ENCODE measurements at regions not wholly inside any gene's neighbourhood (a gene's known extent, or its start where the extent isn't known, plus 50 kb on each side); places are given as distances from the start of the nearest gene placed in this dataset.

DNA sequence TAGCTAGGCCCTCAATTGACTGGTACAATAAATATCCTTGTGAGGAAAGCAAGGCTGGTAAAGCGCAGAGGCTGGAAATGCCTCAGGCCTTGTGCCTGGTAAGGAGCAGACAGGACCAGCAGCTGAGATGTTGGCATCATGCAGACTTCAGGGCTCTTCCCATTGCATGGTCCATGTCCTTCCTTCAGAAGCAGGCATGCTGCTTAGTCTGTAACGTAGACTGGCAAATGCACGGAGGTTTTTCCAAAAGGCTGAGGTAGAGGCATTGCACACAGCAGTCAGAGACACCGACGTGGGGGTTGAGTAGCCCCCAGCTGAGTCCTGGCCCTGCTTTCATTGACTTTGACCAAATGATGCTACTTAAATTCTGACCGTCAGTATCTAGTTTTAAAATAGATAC lies 87.1 kb downstream of the ADRB2 start:
- DNase-seq (ENCODE audit: low spot score) = no peak

DNA sequence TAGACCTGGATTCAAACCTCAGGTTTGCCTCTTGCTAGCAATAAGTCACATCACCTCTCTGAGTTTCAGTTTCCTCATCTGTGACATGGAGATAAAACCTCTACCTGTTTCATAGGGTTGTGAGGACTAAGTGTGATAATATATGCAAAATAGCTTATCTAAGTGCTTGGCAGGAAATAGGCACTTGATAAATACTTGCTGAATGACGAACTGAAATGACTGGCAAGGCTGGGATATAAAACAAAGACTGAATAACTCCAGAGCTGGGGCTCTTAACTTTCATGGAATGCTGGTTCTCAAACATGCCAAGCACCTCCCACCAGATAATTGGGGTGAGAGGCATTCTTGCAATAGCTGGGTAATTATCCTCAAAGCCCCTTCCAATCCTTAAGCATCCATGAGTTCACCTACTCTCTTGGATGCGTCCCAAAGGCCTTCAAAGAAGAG lies 87.6 kb downstream of the ADRB2 start:
- peak; percentile 26 for DNase-seq (ENCODE audit: low spot score)

DNA sequence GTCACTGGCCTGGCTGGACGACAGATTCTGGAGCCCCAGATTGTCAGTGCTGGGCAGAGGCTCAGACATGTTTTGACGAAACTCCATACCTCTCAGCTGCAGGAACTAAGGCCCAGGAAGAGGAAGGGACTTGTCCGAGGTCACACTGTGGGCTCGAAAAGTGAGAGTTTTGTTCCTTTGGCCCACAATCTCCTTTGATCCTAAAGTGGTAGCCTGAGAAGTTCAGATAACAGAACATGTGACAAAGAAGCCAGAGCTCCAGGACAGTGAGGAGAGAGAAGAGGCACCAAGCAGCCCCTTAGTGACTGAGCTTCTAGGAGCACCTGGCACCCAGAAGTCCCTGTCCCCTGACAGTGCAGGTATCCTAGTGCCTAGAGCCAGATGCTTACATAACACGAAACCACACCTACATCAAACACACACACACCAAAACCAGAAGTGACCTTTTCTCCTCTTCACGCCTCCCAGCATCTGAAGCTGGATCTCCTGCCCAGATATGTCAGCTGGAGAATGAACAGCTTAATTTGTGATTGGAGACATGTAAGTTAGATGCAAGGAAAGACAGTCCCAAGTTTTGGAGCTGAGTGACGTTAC lies 88.9 kb downstream of the ADRB2 start:
- DNase-seq (ENCODE audit: low spot score) = no peak

DNA sequence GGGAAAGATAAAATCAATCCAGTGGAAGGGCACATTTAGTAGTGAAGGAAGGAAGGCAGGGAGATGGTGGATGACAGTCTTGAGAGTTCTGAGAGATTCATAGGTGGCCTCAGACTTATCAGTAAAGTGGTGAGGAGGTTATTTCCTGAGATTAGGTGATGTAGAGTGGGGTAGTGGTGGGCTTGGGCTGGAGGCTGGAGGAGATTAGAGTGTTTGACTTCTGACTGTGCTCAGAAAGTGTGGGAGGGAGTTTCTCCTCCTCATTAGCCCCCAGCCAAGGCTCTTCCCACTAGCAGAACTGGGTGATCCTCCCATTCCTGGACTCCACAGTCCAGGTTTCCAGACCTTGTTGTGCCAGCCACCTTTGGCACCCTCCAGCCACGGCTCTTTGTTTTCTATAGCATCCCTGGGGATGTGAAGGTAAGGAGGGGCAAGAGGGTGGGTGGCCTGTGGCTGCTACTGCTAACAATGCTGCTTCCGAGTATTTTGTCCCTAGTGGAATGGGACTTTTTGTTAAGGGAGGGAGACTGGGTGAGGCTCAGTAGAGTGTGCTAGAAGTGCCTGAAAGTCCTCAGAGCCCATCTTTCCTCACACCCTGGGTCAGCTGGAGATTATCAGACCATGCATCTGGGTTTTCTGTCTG lies 94.4 kb downstream of the ADRB2 start:
- DNase-seq (ENCODE audit: low spot score) = no peak

DNA sequence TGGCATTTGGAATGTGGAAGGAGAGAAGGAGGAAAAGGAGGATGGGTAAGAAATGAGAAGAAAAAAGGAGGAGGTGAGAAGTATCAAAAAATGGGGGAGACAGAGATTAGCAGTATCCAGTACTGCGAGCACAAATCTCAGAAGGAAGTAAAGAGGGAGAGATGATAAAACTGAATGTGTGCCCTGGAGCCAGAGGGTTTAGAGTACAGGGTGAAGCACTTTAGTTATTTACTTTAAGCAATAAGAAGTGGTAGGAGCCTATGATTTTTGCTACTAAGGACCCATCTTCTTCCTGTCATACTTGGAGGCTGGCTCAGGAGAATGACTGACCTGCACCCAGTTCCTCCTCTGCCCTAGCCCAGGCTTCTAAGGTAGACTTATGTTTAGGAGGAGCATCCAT lies 94.9 kb downstream of the ADRB2 start:
- no peak for DNase-seq (ENCODE audit: low spot score)

DNA sequence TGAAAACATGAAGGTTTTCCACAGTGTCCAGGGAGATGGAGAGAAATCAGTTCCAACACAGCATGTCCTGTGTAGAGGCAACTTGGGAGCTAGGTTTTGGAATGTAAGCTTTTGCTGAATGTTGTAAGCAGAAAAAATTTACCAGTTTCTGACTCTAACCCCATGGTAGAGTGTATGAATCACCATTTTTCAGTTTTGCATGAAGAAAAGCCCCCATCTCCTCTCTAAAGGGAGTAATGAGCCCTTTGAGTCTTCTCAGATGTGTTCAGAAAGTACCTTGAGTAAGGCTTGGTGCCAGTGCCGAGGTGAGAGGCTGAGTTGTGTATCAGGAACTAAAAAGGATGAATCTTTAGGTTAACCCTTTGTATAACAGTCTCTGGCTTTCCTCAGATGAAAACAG lies 96.2 kb downstream of the ADRB2 start:
- DNase-seq (ENCODE audit: low spot score) = no peak

DNA sequence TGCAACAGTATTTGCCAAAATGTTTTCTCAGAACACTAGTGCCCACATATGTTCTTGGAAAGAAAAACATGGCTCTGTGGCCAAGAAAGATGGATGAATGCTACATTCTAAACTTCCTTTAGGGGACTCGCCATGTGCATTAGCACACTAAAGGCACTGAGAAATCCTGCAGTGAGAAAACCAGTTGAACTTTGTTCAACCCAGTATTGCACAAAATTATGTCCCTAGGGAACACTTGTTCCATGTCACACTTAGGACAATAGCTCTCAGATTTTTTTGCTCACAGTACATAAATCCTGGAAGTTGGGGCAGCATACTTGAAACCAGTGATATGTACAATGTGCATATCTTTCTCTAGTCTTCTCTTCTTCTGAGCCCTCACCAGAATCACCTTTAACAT lies 96.6 kb downstream of the ADRB2 start:
- DNase-seq (ENCODE audit: low spot score) = no peak

DNA sequence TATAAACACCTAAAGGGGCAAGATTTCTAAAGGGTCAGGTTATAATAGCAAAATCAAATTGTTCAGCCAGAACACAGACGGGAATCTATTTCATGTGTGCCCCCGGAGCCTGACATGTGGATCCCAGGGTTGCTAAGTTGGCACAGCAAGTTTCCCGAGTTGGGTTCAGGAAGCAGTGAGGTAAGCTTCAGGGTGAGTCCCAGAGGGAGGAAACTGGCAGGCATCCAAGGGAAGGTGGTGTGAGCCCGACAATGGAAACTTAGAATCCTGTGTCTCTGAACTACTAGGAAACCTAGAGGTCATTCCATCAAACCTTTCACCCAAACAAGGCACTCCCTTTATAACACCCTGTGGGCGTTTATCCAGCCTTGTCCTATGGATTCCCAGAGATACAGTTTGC lies 98.4 kb downstream of the ADRB2 start:
- no peak for DNase-seq (ENCODE audit: low spot score)

DNA sequence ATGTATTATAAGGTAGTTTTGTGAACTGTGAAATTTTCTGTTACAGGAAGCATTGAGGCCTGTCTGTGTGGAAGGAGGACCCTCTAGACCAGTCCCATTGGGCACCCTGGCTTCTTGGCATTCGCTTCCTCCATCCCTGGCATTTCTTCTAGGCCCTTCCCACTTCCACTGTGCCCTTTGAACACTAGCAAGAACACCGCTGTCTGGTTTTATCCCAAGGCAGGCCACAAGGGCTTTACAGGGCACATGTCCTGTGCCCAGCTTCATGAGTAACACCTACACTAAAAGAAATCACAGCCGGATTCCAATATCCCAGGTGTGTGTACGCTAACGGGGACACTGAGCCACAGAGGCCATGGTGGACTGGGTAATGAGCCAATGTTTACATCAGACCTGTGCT lies 99.8 kb downstream of the ADRB2 start:
- DNase-seq (ENCODE audit: low spot score) = no peak

DNA sequence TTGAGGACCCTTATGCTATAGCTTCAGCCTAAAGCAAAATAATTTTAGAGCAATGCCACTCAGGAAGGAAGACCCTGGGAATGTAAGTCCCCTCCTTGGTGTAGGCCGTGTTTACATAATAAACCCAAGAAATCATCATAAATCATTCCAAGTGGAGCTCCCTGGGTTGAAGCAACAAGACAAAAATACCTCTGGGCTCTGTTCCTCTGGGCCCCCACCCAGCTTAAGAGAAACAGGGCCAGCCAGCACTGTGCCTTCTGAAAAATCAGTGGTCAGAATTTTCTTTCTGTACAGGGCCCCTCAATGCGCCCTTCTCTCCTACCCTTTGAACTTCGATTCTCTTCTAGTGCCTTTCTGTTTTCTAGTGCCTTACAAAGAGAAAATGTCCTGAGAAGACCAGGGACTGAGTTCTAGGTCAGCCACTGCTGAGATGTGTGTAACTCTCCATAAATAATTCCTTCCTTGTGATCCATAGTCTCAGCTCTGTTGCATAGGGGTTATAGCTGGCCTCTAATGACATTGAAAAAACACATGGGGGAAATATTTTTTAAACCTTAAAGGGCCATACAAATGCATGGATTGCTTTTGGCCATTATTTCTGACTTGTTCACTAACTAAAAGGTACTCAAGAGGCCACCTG lies 101.0 kb downstream of the ADRB2 start:
- DNase-seq (ENCODE audit: low spot score) = no peak

DNA sequence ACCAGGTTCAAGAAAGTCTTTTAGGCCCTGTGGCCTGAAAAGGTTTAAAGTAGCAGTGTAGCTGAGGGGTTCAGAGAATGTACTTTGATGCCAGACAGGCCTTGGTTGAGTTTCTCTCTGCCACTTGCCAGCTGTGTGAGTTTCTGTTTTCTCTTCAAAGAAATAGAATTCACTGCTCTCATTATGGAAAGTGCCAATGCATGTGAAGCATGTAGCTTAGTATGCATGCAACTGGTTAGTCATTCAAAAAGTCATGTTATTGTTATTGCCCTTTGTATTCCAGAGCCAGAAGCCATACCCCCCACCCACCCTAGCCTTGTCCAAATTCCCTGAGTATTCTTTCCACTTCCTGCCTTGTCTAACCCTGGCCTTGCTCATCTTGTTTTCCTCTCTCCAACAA lies 101.7 kb downstream of the ADRB2 start:
- no peak for DNase-seq (ENCODE audit: low spot score)

DNA sequence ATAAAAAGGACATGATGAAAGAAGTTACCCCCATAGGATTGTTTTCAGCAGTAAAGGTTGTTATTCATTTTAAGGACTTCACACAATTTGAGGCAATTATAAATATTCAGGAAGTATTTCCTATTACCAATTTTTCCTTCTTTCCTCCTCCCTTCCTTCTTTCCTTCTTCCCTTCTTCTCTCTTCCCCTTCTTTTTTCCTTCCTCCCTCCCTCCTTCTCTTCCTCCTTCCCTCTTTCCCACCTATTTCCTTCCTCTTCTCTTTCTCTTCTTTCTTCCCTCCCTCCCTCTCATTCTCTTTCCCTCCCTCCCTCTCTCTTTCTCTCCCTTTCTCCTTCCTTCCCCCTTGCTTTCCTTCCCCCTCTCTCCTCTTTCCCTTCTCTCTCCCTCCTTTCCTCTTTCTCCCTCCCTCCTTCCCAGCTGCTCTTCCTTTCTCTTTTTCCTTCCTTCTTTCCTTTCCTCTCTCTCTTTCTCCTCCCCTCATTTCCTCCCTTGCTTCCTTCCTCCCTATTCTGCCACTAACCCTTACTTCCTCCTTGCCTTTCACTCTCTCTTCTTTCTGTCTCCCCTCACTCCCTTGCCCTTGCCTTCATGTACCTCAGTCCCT lies 105.1 kb downstream of the ADRB2 start:
- DNase-seq (ENCODE audit: low spot score) = no peak

DNA sequence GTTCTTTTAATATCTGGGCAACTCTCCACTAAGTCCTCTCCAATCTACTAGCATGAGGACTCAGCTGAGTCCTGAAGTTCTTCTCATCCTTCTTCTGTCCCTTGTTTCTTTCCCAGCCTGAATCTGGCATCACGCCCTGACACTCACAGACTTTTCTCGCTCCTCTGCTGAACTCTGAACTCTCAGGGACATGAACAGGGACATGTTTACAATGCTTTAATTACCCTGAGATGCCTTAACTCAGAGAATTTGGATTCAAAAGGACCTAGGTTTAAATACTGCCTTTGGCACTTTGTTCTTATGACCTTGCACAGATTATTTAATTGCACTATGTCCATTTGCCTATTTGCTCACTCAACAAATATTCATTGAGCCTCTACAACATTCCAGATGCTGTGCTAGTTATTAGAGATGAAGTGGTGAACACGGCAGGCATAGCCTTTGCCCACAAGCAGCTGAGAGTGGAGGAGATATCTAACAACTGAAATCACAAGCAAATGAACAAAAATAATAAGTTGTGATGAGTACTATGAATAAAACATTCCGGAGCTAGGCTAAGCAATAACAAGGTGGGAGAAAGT lies 106.0 kb downstream of the ADRB2 start:
- DNase-seq (ENCODE audit: low spot score) = no peak

DNA sequence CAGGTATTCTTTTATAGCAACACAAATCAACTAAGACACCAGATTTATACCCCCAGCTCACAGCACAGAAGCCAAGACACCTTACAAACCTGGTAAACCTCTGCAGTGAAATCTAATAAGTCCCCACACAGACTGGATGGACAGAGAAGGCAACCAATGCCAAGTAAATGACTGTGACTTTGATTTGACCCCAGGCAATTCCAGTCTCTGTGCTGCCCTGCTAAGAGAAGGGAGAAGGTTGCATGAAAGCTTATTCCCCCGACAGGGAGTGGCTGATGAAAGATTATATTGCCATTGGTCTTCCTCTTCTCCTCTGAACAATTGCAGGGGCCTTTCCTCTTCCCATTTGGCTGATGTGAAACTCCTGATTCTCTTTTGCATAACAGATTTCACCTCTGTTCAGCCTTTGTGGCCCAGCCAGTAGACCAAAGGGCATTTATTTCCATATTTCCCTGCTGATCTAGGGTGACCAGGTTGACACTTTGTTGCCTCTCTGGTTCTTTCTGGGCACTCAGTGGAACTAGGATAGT lies 107.6 kb downstream of the ADRB2 start:
- DNase-seq (ENCODE audit: low spot score) = no peak

DNA sequence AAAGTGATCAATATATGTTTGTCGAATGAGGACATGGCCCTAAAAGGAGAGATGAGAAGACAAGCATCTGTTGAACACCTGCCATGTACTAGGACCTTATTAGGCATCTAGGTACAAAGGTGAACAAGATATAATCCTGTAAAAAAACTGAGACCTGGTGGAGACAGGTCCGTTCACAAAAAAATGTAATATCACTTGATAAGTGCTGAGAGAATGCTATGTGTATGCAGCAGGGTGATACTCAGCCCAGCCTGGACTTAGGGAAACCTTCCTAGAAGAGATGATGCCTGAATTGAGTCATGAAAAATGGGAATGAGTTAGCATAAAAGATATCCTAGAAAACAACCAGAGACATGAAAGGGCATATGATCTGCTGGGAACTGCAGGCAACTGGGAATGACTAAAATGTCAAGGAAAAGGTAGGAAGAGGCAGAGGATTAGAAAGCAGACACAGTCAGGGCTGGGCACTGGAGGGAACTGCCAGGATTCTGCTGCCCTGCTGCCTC lies 108.5 kb downstream of the ADRB2 start:
- DNase-seq (ENCODE audit: low spot score) = no peak

DNA sequence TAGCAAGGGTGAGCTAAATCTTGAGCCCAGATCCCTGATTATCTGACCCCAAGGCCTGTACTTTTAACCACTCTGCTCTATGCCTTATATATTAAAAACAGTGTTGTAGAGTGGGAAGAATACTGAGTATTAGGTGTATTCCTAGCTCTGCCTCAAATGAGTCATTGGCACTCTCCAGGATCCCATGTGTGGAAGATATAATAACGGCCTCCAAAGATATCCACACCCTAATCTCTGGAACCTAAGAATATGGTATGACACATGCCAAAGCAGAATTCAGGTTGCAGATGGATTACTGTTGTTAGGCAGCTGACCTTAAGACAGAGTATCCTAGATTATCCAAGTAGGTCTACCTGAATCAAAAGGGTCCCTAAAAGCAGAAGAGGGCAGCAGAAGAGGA lies 110.8 kb downstream of the ADRB2 start:
- DNase-seq (ENCODE audit: low spot score) = no peak

DNA sequence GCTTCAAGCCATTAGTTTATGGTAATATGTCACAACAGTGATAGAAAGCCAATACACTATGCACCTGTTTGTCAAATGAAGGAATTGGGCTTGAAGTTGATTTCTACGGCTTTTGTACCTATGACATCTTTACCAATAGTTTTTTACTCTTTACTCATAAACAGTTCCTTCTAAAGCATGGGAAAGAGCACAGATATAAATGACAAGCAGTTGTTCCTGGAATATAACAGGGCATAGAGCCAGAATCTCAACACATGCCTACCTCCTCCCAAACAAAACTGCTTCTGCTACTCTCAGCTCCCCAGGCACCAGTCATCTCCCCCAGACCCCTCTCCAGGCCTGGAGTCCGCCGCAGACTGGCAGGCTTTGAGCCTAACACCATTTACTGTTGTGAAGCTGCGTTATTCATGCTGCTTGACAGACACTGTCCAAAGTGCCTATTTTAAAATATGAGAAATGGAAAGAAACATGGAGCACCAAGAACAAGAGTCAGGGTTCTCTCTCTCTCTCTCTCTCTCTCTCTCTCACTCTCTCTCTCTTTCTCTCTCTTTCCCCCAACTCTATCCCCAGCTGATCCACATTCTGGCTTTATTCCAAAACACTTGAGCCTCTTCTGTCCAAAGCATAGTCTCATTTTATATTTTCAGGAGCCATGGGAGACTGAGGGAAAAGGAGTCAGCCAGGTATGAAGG lies 111.6 kb downstream of the ADRB2 start:
- no peak for DNase-seq (ENCODE audit: low spot score)

DNA sequence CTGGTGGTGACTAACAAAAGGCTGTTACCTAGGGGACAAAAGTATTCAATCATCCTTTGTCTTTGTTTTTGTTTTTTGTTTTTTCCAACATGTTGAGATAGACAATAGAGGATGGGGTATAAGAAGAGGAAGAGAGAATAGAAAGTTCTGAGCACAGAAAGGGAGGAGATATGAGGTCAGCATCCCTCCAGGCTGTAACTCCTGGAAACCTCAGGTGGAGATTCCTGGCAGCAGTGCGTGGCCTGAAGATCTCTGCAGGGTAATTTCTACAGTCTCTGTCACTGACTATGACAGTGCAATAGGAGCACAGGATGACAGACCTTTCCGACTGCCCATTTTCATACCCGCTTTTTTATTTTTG lies 112.1 kb downstream of the ADRB2 start:
- DNase-seq (ENCODE audit: low spot score) = no peak

DNA sequence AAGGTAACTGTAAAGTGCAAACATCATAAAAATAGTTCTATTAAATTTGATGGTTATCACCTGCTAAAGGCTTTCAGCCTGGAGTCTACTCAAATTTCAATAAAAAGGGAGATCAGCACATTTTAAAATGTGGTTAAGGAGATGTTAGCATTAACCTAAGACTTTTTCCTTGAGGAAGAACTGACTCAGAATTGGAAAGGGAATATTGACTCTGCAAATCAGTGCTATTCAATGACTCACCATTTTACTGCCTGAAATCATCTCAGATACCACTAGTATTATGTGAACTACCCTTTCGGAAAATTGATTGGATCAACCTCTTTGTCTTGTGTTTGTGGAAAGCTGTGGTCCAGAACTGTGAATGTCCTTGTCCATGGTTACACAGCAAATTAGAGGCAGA lies 113.3 kb downstream of the ADRB2 start:
- DNase-seq (ENCODE audit: low spot score) = no peak

DNA sequence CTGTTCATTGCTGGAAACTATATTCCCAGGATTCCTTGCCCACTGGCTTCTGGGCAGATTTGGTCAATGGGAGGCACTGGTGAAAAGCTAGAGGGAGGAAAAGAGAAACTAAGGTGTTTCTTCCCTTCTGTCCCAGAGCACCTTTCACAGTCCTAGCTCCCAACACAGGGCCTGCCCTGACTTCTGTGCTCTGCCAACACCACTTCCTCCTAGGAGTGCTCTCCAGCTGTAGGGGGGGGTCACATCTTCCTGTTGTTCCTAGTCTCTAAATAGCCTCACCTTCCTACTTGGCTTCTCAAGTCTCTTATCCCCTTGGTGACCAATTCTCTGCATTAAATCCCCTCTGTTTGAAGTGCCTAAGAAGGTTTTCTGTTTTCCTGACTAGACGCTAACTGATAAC lies 115.4 kb downstream of the ADRB2 start:
- DNase-seq (ENCODE audit: low spot score) = no peak

DNA sequence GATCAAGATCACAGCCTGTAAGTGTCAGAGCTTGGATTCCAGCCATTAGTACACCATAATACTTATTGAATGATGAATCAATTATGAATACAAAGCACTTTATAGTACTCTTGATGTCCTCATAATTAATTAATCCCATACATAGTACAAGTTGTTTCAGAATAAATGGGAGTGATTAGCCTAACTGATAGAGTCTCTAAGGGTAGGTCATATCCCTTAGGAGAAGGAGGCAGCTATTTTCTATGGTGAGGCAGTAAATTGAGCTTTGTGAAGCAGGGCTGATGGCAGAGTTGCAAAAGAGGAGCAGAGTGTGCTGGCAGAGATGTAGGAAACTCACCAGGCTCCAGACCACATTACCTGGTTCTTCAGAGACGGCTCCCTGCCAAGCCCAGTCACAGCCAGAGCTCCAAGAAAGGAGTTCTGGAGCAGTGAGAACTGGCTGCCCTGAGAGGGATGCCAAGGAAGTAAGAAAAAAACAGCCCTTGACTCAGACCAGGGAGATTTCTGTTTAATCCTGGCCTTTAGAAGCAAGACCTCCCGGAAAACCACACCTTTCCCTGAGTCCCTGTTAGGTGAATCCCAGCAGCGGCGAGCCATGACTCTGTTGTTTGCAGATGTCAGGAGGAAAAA lies 112.9 kb downstream of the SH3TC2 start:
- DNase-seq (ENCODE audit: low spot score) = no peak

DNA sequence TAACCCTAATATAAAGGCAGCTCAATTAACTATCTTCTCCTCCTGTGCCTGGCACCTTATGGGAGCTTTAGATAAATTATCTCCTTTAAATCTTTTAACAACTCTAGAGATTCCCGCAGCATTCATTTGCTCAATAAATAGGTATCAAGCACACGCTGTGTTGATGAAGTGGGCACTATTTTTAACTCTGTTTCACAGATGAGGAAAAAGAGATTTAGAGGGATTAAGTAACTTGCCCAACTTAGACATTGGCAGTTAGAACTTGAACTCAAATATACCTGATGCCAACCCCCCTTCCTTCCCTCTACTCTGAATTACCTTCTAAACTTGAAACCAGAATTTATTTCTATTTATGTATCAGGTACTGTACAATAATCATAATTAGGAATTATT lies 112.4 kb downstream of the SH3TC2 start:
- DNase-seq (ENCODE audit: low spot score) = no peak
